ENCODE measurements at regions not wholly inside any gene's neighbourhood (a gene's known extent, or its start where the extent isn't known, plus 50 kb on each side); places are given as distances from the start of the nearest gene placed in this dataset.

DNA sequence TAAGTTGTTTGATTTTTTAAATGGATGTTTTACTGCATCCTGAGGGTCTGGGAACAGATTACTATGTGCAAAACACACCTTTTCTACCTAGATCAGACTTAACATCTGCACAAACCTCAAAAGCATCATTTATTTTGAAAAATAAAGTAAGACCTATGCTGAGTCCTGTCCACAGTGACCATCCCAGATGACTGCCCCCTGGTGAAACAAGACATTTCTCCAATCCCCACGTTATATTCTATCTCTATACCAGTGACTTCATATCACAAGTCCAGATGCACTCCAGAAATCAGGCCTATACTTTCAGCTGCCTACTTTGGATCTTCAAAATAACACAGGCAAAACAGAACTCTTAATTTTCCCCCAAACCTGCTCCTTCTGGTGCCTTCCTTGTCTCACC is 143.2 kb downstream of the P2RY1 start:
- no peaks in the 10 kb centered on the region for H3K4me1 ChIP-seq (ENCODE audit: insufficient read depth, low read length)
- no peak overlapping the region for H3K4me3 ChIP-seq (ENCODE audit: low read depth in 1 of 2, low read length in 2 of 2)
- no peak overlapping the region for H2AFZ ChIP-seq (ENCODE audit: low read depth, low read length)
- H3K9ac ChIP-seq (ENCODE audit: low read depth, low read length): no peak overlapping the region
- DNase-seq (no peak), ATAC-seq (ENCODE audit: insufficient read depth, low read depth) (no peak)
- no peaks in the 10 kb centered on the region for H3K79me2 ChIP-seq (ENCODE audit: insufficient read depth, low read length)
- H3K27ac ChIP-seq (ENCODE audit: low read length): no peak overlapping the region
- no peaks in the 10 kb centered on the region for H4K20me1 ChIP-seq (ENCODE audit: insufficient read depth, low read length)
- H3K36me3 ChIP-seq (ENCODE audit: insufficient read depth, low read length): no peaks in the 10 kb centered on the region
- TF ChIP-seq CTCF (IDR thresholded peaks at IDR 0.05; ENCODE audit: borderline replicate concordance, extremely low read depth, low read length, poor library complexity, severe bottlenecking) (no peak), EZH2 (IDR thresholded peaks at IDR 0.05; ENCODE audit: borderline replicate concordance, low read depth, low read length, severe bottlenecking) (no peak)
- H3K4me2 ChIP-seq (ENCODE audit: insufficient read depth, low read length): no peak overlapping the region
- no peaks in the 10 kb centered on the region for H3K9me3 ChIP-seq (ENCODE audit: insufficient read depth, low read length, severe bottlenecking)
- no peaks in the 10 kb centered on the region for H3K27me3 ChIP-seq (ENCODE audit: insufficient read depth, low read length, poor library complexity)

DNA sequence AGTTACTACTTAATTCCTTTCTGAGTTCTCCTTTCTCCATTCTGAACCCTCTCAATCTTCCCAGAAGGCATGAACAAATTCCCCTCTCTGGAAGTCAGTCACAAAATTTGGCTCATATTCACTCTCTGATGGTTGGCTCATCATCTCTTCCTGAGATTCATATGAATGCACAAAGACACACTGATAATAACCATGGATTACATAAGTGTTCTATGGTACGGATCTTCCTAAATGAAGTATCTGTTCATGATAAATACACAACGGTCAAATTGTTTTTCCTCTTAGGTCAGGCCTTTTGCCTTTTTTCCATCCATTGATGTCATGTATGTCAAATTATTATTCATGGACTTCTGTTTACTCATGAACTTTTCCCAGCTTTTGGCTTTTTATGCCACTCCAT is 162.6 kb downstream of the P2RY1 start:
- Histone ChIP-seq H3K4me3 (ENCODE audit: low read depth in 1 of 2, low read length in 2 of 2) (no peak overlapping the region), H3K4me2 (ENCODE audit: insufficient read depth, low read length) (no peak overlapping the region), H3K9ac (ENCODE audit: low read depth, low read length) (no peak overlapping the region), H3K79me2 (ENCODE audit: insufficient read depth, low read length) (no peaks in the 10 kb centered on the region), H3K9me3 (ENCODE audit: insufficient read depth, low read length, severe bottlenecking) (no peaks in the 10 kb centered on the region), H3K27ac (ENCODE audit: low read length) (no peak overlapping the region), H2AFZ (ENCODE audit: low read depth, low read length) (no peak overlapping the region), H3K27me3 (ENCODE audit: insufficient read depth, low read length, poor library complexity) (no peaks in the 10 kb centered on the region), H3K4me1 (ENCODE audit: insufficient read depth, low read length) (no peaks in the 10 kb centered on the region), H3K36me3 (ENCODE audit: insufficient read depth, low read length) (no peaks in the 10 kb centered on the region), H4K20me1 (ENCODE audit: insufficient read depth, low read length) (no peaks in the 10 kb centered on the region)
- DNase-seq (no peak), ATAC-seq (ENCODE audit: insufficient read depth, low read depth) (no peak)
- TF ChIP-seq EZH2 (IDR thresholded peaks at IDR 0.05; ENCODE audit: borderline replicate concordance, low read depth, low read length, severe bottlenecking) (no peak), CTCF (IDR thresholded peaks at IDR 0.05; ENCODE audit: borderline replicate concordance, extremely low read depth, low read length, poor library complexity, severe bottlenecking) (no peak)

- Histone ChIP-seq H3K79me2 (ENCODE audit: insufficient read depth, low read length) (no peaks in the 10 kb centered on the region), H3K4me2 (ENCODE audit: insufficient read depth, low read length) (no peak overlapping the region), H3K4me3 (ENCODE audit: low read depth in 1 of 2, low read length in 2 of 2) (no peak overlapping the region), H3K36me3 (ENCODE audit: insufficient read depth, low read length) (no peaks in the 10 kb centered on the region), H3K9ac (ENCODE audit: low read depth, low read length) (no peak overlapping the region), H3K9me3 (ENCODE audit: insufficient read depth, low read length, severe bottlenecking) (no peaks in the 10 kb centered on the region), H3K4me1 (ENCODE audit: insufficient read depth, low read length) (no peaks in the 10 kb centered on the region), H2AFZ (ENCODE audit: low read depth, low read length) (no peak overlapping the region), H4K20me1 (ENCODE audit: insufficient read depth, low read length) (no peaks in the 10 kb centered on the region), H3K27me3 (ENCODE audit: insufficient read depth, low read length, poor library complexity) (no peaks in the 10 kb centered on the region), H3K27ac (ENCODE audit: low read length) (no peak overlapping the region)
- no peak for ATAC-seq (ENCODE audit: insufficient read depth, low read depth)
- TF ChIP-seq CTCF (IDR thresholded peaks at IDR 0.05; ENCODE audit: borderline replicate concordance, extremely low read depth, low read length, poor library complexity, severe bottlenecking): no peak
- TF ChIP-seq EZH2 (IDR thresholded peaks at IDR 0.05; ENCODE audit: borderline replicate concordance, low read depth, low read length, severe bottlenecking): no peak
- no peak for DNase-seq
These were observed 163.4 kb upstream of the RAP2B start for GRCh38 chr3:152998591-152998990.

DNA sequence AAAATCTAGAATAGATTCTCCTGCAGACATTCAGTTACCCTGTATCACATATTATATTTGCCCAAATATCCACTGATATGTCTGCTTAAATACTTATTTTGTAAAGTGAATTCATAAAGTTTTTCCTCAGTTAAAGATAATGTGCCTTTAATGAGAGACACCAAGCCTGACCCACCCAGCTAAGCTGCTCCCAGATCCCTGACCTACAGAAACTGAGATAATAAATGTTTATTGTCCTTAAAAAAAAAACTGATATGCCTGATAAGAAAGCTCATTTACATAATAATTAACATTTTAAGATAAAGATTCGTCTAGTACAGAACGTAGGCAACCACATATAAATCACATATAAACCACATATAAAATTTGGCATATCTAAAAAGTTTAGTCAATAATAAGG is 161.7 kb upstream of the RAP2B start:
- TF ChIP-seq CTCF (IDR thresholded peaks at IDR 0.05; ENCODE audit: borderline replicate concordance, extremely low read depth, low read length, poor library complexity, severe bottlenecking) (no peak), EZH2 (IDR thresholded peaks at IDR 0.05; ENCODE audit: borderline replicate concordance, low read depth, low read length, severe bottlenecking) (no peak)
- DNase-seq (no peak), ATAC-seq (ENCODE audit: insufficient read depth, low read depth) (no peak)
- Histone ChIP-seq H3K9me3 (ENCODE audit: insufficient read depth, low read length, severe bottlenecking) (no peaks in the 10 kb centered on the region), H2AFZ (ENCODE audit: low read depth, low read length) (no peak overlapping the region), H3K4me1 (ENCODE audit: insufficient read depth, low read length) (no peaks in the 10 kb centered on the region), H3K36me3 (ENCODE audit: insufficient read depth, low read length) (no peaks in the 10 kb centered on the region), H3K4me2 (ENCODE audit: insufficient read depth, low read length) (no peak overlapping the region), H3K9ac (ENCODE audit: low read depth, low read length) (no peak overlapping the region), H3K27me3 (ENCODE audit: insufficient read depth, low read length, poor library complexity) (no peaks in the 10 kb centered on the region), H4K20me1 (ENCODE audit: insufficient read depth, low read length) (no peaks in the 10 kb centered on the region), H3K27ac (ENCODE audit: low read length) (no peak overlapping the region), H3K4me3 (ENCODE audit: low read depth in 1 of 2, low read length in 2 of 2) (no peak overlapping the region), H3K79me2 (ENCODE audit: insufficient read depth, low read length) (no peaks in the 10 kb centered on the region)
